IPS DF 4.7 (cell line): ENCODE measurements at regions not wholly inside any gene's neighbourhood (a gene's known extent, or its start where the extent isn't known, plus 50 kb on each side); places are given as distances from the start of the nearest gene placed in this dataset.
"Not testable (repeated sequence)": the region's sequence is repeated elsewhere in the genome, so short reads cannot be mapped to it uniquely, and the experiment has no call there.

ENCODE experiments used
- DNase-seq: peaks from one replicate; pipeline ENCODE4 v3.0.0-alpha.2; 2013; ENCODE audit warnings: low spot score; ENCODE audit errors: extremely low read depth

GRCh38 chr7:69335331-69335730, 262.9 kb upstream of the AUTS2 start:
- no peak for DNase-seq

GRCh38 chr7:69336976-69337375, 261.3 kb upstream of the AUTS2 start:
- no peak for DNase-seq

GRCh38 chr7:69338144-69338543, 260.1 kb upstream of the AUTS2 start:
- no peak for DNase-seq

GRCh38 chr7:69341288-69341687, 257.0 kb upstream of the AUTS2 start:
- DNase-seq: no peak

GRCh38 chr7:69342154-69342884, 256.0 kb upstream of the AUTS2 start:
- DNase-seq: no peak

- DNase-seq: no peak
Observed at GRCh38 chr7:69349291-69349690, 249.0 kb upstream of the AUTS2 start.

- DNase-seq: no peak
Observed at GRCh38 chr7:69358163-69358821, 240.0 kb upstream of the AUTS2 start.

- DNase-seq: no peak
Observed at GRCh38 chr7:69359003-69359700, 239.1 kb upstream of the AUTS2 start.

- DNase-seq: no peak
Observed at GRCh38 chr7:69360913-69361312, 237.4 kb upstream of the AUTS2 start.

- DNase-seq: no peak
Observed at GRCh38 chr7:69363136-69363535, 235.1 kb upstream of the AUTS2 start.

GRCh38 chr7:69364813-69365643, 233.2 kb upstream of the AUTS2 start:
- no peak for DNase-seq

- DNase-seq: no peak
Observed at GRCh38 chr7:69365651-69366192, 232.6 kb upstream of the AUTS2 start.

GRCh38 chr7:69367780-69368179, 230.5 kb upstream of the AUTS2 start:
- no peak for DNase-seq

GRCh38 chr7:69373171-69374043, 224.9 kb upstream of the AUTS2 start:
- DNase-seq: no peak

GRCh38 chr7:69374044-69374425, 224.2 kb upstream of the AUTS2 start:
- no peak for DNase-seq

- no peak for DNase-seq
Observed at GRCh38 chr7:69377191-69377590, 221.1 kb upstream of the AUTS2 start.

GRCh38 chr7:69388452-69389137, 209.7 kb upstream of the AUTS2 start:
- no peak for DNase-seq

- no peak for DNase-seq
Observed at GRCh38 chr7:69389216-69389615, 209.1 kb upstream of the AUTS2 start.

GRCh38 chr7:69393912-69394311, 204.4 kb upstream of the AUTS2 start:
- DNase-seq: not testable (repeated sequence)
